Activated naive CD4-positive, alpha-beta T cell treated with anti-CD3 and anti-CD28 coated beads for 36 hours (primary cell): ENCODE measurements at regions not wholly inside any gene's neighbourhood (a gene's known extent, or its start where the extent isn't known, plus 50 kb on each side); places are given as distances from the start of the nearest gene placed in this dataset.
"Not testable (repeated sequence)": the region's sequence is repeated elsewhere in the genome, so short reads cannot be mapped to it uniquely, and the experiment has no call there.

Experiments used
- CTCF ChIA-PET: fragments of 350-600 bp; sonication (Branson Sonifier 250); formaldehyde crosslinking; loops from one replicate; lab custom pipeline; 2021; ENCODE audit warnings: antibody characterized with exemption; lab: Charles Lee
- DNase-seq: peaks from one replicate; pipeline ENCODE4 v3.0.0-alpha.2; 2020
- H3K27ac Mint-ChIP-seq: one replicate; pipeline ENCODE4 v1.8.0; 2021; ENCODE audit warnings: mild to moderate bottlenecking, mixed read lengths
- H3K27me3 Mint-ChIP-seq: one replicate; pipeline ENCODE4 v1.8.0; 2021; ENCODE audit warnings: low read depth, mixed read lengths
- H3K36me3 Mint-ChIP-seq: one replicate; pipeline ENCODE4 v1.8.0; 2021; ENCODE audit warnings: low read depth, mixed read lengths
- H3K4me1 Mint-ChIP-seq: one replicate; pipeline ENCODE4 v1.8.0; 2021; ENCODE audit warnings: low read depth, mixed read lengths
- H3K4me3 Mint-ChIP-seq: one replicate; pipeline ENCODE4 v1.8.0; 2021; ENCODE audit warnings: mild to moderate bottlenecking, moderate library complexity, mixed read lengths
- H3K9me3 Mint-ChIP-seq: one replicate; pipeline ENCODE4 v1.8.0; 2021; ENCODE audit warnings: mixed read lengths
- intact Hi-C: fragments of 100-400 bp; cut with micrococcal nuclease; formaldehyde crosslinking; loops from one replicate; pipeline ENCODE4 v1.15.1; 2023

DNA sequence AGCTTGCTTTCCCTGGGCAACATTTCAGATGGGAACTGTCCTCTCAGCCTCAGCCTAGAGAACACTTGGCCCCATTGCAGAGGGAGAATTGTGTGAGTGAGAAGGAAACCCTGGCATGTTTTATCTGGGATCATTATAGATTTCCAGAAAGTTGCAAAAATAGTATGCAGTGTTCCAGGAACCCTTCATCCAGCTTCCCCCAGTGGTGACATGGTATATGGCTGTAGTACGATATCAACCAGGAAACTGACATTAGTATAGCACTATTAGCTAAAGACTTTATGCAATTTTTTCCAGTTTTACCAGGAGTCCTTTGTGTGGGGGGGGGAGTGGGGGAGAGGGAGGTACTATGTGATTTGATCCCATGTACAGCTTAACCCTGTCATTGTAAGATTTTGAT, 166.2 kb upstream of the KBTBD8 start:
- Mint-ChIP-seq H3K27ac (no peak overlapping the region), H3K4me3 (no peak overlapping the region), H3K9me3 (no peaks in the 10 kb centered on the region), H3K4me1 (no peaks in the 10 kb centered on the region), H3K27me3 (peaks cover 5% of the 10 kb centered on the region), H3K36me3 (no peaks in the 10 kb centered on the region)
- CTCF ChIA-PET = interaction anchor here (0.9 to 1.0 kb wide), 2 partner anchors 10 to 142 kb away, joined by 4 to 7 read pairs; no protein-coding TSS in a partner anchor
- intact Hi-C loops = no loop called here
- no peak for DNase-seq

DNA sequence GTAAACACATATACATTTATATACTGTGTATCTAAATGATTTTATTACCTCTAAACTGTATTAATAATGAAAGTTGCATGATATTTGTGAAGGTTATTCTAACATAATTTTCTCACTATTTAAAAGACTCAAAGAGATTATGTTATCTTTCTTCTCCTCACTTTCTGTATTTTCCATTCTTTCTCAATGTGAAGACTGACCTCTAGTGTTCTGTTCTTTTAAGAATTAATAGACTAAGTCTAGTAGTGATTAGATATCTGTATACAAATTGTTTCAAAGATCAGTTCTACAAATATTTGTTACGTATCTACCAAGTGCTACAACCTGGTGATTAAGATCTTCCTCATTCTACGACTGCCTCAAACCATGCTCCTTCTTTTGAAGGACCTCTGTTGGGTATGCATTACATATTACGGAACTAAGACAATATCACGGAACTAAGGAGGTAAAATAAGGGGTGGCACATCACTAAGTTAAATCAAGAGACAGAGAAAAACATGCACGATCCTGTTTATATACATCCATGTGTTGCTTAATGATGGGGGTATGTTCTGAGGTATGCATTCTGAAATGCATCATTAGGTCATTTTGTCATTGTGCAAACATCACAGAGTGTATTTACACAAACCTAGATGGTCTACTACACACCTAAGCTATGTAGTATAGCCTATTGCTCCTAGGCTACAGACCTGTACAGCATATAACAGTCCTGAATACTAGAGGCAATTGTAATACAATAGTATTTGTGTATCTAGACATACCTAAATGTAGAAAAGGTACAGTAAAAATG, 161.5 kb upstream of the KBTBD8 start:
- Mint-ChIP-seq H3K9me3 (no peaks in the 10 kb centered on the region), H3K36me3 (no peaks in the 10 kb centered on the region), H3K4me3 (no peak overlapping the region), H3K27ac (no peak overlapping the region), H3K27me3 (peaks cover 5% of the 10 kb centered on the region), H3K4me1 (no peaks in the 10 kb centered on the region)
- intact Hi-C loops = no loop called here
- DNase-seq = no peak
- CTCF ChIA-PET = no interaction called here

DNA sequence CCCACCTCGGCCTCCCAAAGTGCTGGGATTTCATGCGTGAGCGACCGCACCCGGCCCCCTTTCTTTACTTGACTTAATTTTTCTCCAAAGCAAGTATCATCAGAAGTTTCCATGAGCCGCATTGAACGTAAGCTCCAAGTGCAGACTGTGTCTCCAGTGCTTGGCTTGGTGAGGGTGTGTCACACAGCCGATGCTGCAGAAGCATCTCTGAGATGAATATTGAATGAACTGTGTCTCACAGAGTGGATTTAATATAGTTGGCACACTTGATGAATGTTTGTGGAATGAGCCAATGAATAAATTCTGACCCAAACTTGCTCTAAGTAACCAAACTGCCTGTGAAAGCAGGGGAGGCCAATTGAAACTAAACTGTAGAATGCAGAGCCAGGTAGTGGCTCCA, 159.4 kb upstream of the KBTBD8 start:
- CTCF ChIA-PET = no interaction called here
- Mint-ChIP-seq H3K36me3 (no peaks in the 10 kb centered on the region), H3K27ac (no peak overlapping the region), H3K4me1 (no peaks in the 10 kb centered on the region), H3K9me3 (no peaks in the 10 kb centered on the region), H3K4me3 (no peak overlapping the region), H3K27me3 (no peaks in the 10 kb centered on the region)
- intact Hi-C loops = no loop called here
- DNase-seq = no peak

DNA sequence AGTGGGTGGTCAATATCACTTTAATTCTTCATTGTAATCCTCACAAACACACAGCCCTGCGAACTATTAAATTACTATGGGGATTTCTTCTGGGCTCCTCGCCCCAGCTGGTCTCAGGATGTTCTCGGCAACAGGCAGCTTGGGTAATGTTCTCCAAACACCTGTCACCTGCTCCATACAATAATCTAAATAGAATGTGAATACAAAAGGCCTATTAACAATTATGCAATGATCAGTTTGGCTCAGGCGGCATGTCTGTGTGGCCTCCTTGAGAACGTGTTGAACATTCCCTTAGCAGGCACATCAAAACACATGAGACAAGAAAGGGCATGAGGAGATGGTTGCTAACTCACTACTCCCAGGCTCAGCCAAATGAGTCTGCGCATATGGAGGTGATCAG, 158.6 kb upstream of the KBTBD8 start:
- no peaks in the 10 kb centered on the region for H3K9me3 Mint-ChIP-seq
- intact Hi-C loops = no loop called here
- no peak overlapping the region for H3K4me3 Mint-ChIP-seq
- CTCF ChIA-PET = no interaction called here
- DNase-seq = no peak
- no peaks in the 10 kb centered on the region for H3K4me1 Mint-ChIP-seq
- H3K27ac Mint-ChIP-seq = no peak overlapping the region
- no peaks in the 10 kb centered on the region for H3K27me3 Mint-ChIP-seq
- H3K36me3 Mint-ChIP-seq = no peaks in the 10 kb centered on the region

DNA sequence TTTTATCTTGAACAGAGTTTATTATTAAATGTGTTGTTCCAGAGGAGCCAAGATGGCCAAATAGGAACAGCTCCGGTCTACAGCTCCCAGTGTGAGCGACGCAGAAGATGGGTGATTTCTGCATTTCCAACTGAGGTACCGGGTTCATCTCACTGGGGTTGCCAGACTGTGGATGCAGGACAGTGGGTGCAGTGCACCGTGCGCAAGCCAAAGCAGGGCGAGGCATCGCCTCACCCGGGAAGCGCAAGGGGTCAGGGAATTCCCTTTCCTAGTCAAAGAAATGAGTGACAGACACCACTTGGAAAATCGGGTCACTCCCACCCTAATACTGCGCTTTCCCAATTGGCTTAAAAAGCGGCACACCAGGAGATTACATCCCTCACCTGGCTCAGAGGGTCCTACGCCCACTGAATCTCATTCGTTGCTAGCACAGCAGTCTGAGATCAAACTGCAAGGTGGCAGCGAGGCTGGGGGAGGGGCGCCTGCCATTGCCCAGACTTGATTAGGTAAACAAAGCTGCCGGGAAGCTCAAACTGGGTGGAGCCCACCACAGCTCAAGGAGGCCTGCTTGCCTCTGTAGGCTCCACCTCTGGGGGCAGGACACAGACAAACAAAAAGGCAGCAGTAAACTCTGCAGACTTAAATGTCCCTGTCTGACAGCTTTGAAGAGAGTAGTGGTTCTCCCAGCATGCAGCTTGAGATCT, 155.2 kb upstream of the KBTBD8 start:
- CTCF ChIA-PET, H3K27me3 Mint-ChIP-seq, H3K4me3 Mint-ChIP-seq, intact Hi-C loops, H3K36me3 Mint-ChIP-seq, DNase-seq, H3K27ac Mint-ChIP-seq, H3K4me1 Mint-ChIP-seq: not testable (repeated sequence)
- H3K9me3 Mint-ChIP-seq = peaks cover 14% of the 10 kb centered on the region

- H3K27me3 Mint-ChIP-seq = peaks cover 5% of the 10 kb centered on the region
- CTCF ChIA-PET = interaction anchor here (1.9 kb wide), 1 partner anchor 30 kb away, joined by 6 read pairs; no protein-coding TSS in a partner anchor
Observed at GRCh38 chr3:66851894-66852613, 146.1 kb upstream of the KBTBD8 start.

DNA sequence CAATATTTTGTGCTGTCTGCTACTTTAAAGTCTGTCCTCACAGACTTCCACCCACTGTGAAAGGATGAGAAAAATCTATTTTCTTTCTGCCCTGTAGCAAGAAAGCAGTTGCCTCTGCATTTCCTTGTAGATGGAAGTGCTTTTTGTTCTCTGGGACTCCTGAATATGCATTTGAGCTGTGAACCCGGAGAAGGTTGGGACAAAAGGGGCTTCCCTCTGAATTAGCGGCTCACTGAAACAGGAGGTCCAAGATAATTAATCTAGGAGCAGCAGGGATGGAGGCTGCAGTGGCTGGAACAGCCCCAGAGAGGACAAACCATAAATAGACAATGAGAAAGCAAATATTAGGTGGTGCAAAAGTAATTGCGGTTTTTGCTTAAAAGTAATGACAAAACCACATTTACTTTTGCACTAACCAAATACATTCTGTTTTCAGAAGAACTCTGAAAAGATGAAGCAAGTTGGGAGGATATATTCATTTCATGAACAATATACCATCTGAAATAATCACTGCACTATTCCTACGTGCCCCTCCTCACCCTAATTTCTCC, 143.4 kb upstream of the KBTBD8 start:
- H3K4me3 Mint-ChIP-seq = no peak overlapping the region
- peaks cover 5% of the 10 kb centered on the region for H3K27me3 Mint-ChIP-seq
- H3K36me3 Mint-ChIP-seq = no peaks in the 10 kb centered on the region
- no peak for DNase-seq
- no peaks in the 10 kb centered on the region for H3K4me1 Mint-ChIP-seq
- intact Hi-C loops = no loop called here
- no peak overlapping the region for H3K27ac Mint-ChIP-seq
- CTCF ChIA-PET = interaction anchor here (0.6 to 1.5 kb wide), 2 partner anchors 32 to 83 kb away, joined by 3 to 4 read pairs; no protein-coding TSS in a partner anchor
- H3K9me3 Mint-ChIP-seq = no peaks in the 10 kb centered on the region

More at GRCh38 chr3:66851894-66852613, 146.1 kb upstream of the KBTBD8 start:
- intact Hi-C loops = no loop called here
- Mint-ChIP-seq H3K4me3 (no peak overlapping the region), H3K4me1 (no peaks in the 10 kb centered on the region), H3K9me3 (peaks cover 3% of the 10 kb centered on the region), H3K27ac (no peak overlapping the region), H3K36me3 (no peaks in the 10 kb centered on the region)
- no peak for DNase-seq

GRCh38 chr3:66856533-66856932, 141.6 kb upstream of the KBTBD8 start:
- Mint-ChIP-seq H3K27me3 (peaks cover 5% of the 10 kb centered on the region), H3K36me3 (no peaks in the 10 kb centered on the region), H3K4me3 (no peak overlapping the region), H3K9me3 (no peaks in the 10 kb centered on the region), H3K4me1 (no peaks in the 10 kb centered on the region), H3K27ac (no peak overlapping the region)
- no peak for DNase-seq
- CTCF ChIA-PET = no interaction called here
- intact Hi-C loops = no loop called here

- Mint-ChIP-seq H3K4me3 (no peak overlapping the region), H3K27ac (no peak overlapping the region), H3K9me3 (no peaks in the 10 kb centered on the region), H3K4me1 (no peaks in the 10 kb centered on the region), H3K27me3 (peaks cover 5% of the 10 kb centered on the region), H3K36me3 (no peaks in the 10 kb centered on the region)
- CTCF ChIA-PET = interaction anchor here (0.7 kb wide), 1 partner anchor 37 kb away, joined by 3 read pairs; no protein-coding TSS in a partner anchor
- DNase-seq = no peak
- intact Hi-C loops = no loop called here
Observed at GRCh38 chr3:66858656-66859381, 139.3 kb upstream of the KBTBD8 start.

DNA sequence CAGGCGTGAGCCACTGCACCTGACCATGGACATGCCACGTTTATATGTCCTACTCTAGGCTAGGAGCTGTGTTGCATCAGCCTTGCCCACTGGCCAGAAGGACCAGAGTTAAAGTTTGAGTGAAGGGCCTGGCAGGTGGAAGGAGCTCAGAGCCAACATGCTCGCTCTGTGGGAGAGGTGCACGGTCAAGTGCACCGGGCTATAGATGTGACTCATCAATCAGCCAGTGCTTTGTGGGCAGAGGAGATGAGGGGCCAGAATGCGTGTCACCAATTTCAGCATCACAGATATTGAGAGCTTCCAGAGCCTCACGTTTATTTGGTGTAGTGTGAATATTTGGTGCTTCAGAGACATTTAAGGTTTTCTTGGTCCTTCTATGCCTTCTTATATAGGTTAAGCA, 137.3 kb upstream of the KBTBD8 start:
- CTCF ChIA-PET = no interaction called here
- DNase-seq = no peak
- Mint-ChIP-seq H3K36me3 (no peaks in the 10 kb centered on the region), H3K9me3 (no peaks in the 10 kb centered on the region), H3K4me1 (no peaks in the 10 kb centered on the region), H3K27ac (no peak overlapping the region), H3K27me3 (no peaks in the 10 kb centered on the region), H3K4me3 (no peak overlapping the region)
- intact Hi-C loops = no loop called here

DNA sequence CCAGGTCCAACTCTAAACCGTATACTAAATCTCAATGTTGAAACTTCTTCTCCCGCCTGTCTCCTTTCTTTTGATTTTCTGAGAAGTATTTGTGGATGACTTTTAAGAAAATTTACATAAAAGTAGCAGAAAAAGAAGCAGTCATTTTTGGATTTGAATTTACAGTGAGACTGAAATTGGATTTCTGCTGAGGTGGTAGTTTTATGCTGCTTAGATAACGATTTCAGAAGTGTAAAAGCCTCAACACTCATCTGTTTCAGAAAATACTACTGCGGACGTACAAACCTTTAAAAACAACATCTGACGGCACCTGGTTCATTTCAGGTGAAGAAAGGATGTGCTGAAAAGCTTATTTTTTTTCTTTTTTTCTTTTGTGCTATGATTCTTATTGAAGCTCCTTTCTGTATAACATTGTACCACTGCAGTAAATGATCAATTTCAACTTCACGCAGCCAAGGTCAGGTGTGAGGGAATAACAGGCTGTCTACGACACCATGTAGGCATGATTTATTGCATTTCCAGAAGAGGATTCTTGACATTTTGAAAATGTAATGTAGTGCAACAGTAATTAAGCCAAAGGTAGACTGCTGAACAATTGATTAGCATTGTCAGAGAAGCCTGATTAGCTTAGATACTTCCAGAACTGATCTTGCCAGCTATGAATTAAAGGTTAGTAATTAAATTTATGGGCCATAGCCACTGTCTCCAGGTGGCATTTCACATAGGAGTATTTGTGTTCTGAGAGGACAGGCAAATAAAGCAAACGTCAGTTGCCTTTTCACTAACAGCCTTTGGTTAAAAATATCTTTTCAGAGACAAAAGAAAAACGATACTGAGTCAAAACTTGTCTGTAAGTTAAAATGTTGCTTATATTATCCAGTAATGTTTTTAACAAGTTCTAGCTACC, 134.6 kb upstream of the KBTBD8 start:
- Mint-ChIP-seq H3K27ac (no peak overlapping the region), H3K4me1 (no peaks in the 10 kb centered on the region)
- CTCF ChIA-PET = interaction anchor here (0.6 kb wide), 2 partner anchors 635 to 748 kb away, joined by 3 read pairs; no protein-coding TSS in a partner anchor

More for the DNA sequence above, 134.6 kb upstream of the KBTBD8 start:
- Mint-ChIP-seq H3K36me3 (no peaks in the 10 kb centered on the region), H3K9me3 (no peaks in the 10 kb centered on the region), H3K27me3 (no peaks in the 10 kb centered on the region), H3K4me3 (no peak overlapping the region)
- no peak for DNase-seq
- intact Hi-C loops = no loop called here
